Lung (tissue), 11 donors: ENCODE measurements at regions not wholly inside any gene's neighbourhood (a gene's known extent, or its start where the extent isn't known, plus 50 kb on each side); places are given as distances from the start of the nearest gene placed in this dataset.

Experiments
- ATAC-seq: fragments of 200-7000 bp; cut with Tn5 transposase; one replicate; pipeline ENCODE4 v1.9.1; 2020; ENCODE audit warnings: moderate number of reproducible peaks; ENCODE audit not compliant: insufficient read depth, low FRiP score
- DNase-seq, 3 donors: peaks; one replicate each; pipeline ENCODE4 v3.0.0-alpha.2; 2013 to 2017
- H3K27ac ChIP-seq, 2 donors: one replicate each; pipeline ENCODE4 v1.5.1; 2013; ENCODE audit warnings: mild to moderate bottlenecking in 2 of 2, moderate library complexity in 2 of 2, control low read depth in 1 of 2, inconsistent platforms in 1 of 2, low read depth in 1 of 2, low read length in 1 of 2
- H3K27me3 ChIP-seq, 3 donors: one replicate each; pipeline ENCODE4 v1.5.1; 2013; ENCODE audit warnings: low read length in 2 of 3; ENCODE audit not compliant: control insufficient read depth in 3 of 3, insufficient read depth in 3 of 3
- H3K36me3 ChIP-seq, 4 donors: one replicate each; pipeline ENCODE4 v1.5.1; 2013; ENCODE audit warnings: low read length in 4 of 4, mild to moderate bottlenecking in 1 of 4, moderate library complexity in 1 of 4; ENCODE audit not compliant: control insufficient read depth in 4 of 4, insufficient read depth in 4 of 4
- H3K4me1 ChIP-seq, 5 donors: one replicate each; pipeline ENCODE4 v1.5.1; 2013; ENCODE audit warnings: low read length in 5 of 5, mild to moderate bottlenecking in 2 of 5, moderate library complexity in 1 of 5; ENCODE audit not compliant: control insufficient read depth in 5 of 5, insufficient read depth in 5 of 5
- H3K4me3 ChIP-seq: one replicate; pipeline ENCODE4 v1.5.1; 2013; ENCODE audit warnings: mild to moderate bottlenecking, control low read depth, moderate library complexity
- H3K9ac ChIP-seq, 2 donors: one replicate each; pipeline ENCODE4 v1.5.1; 2013; ENCODE audit warnings: low read length in 2 of 2, control low read depth in 1 of 2; ENCODE audit not compliant: insufficient read depth in 1 of 2
- H3K9me3 ChIP-seq, 4 donors: one replicate each; pipeline ENCODE4 v1.5.1; 2013; ENCODE audit warnings: low read length in 3 of 4, mild to moderate bottlenecking in 1 of 4, moderate library complexity in 1 of 4; ENCODE audit not compliant: control insufficient read depth in 4 of 4, insufficient read depth in 3 of 4
- CTCF ChIP-seq: IDR thresholded peaks from 2 replicates; pipeline ENCODE4 v1.5.1; 2012; ENCODE audit warnings: mild to moderate bottlenecking; ENCODE audit errors: control extremely low read depth, extremely low read depth
- WGBS, 2 donors: extraction: QIAGEN DNeasy Blood & Tissue Kit; methylation state at CpG; one replicate each; pipeline ENCODE4 v1.1.7; 2013; 5-methylcytosine and 5-hydroxymethylcytosine counted together
- donor health status: control.
- donor health status: control.
- donor health status: Bipolar disorder and iron deficiency.
- donor health status: healthy.
- donor health status: DM: yes; HTN: yes; CAD: no.

DNA sequence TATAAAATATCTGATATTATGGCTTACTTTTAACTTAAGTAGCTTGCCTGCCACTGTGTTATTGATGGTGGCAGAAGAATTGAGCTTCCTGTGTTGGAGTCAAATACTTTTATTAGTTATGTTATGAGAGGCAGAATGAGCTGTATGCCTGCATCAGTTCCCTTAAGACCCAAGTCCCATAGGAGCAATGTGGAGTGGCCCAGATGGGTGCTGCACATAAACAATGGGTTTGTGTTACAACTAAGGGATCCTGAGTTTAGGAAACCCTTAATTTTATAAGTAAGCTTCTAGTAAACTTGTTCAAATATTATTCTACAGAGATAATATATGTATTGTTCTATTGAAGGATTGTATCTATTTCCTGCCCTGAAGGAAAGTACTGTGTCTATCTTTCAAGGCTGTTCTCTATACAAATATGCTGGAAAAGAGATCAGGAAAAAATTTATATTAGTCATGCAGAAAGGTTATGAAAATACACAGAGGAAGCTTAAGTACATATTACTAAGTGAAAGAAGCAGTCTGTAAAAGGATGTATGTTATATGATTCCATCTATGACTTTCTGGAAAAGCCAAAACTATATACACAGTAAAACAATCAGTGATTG lies 2018.0 kb upstream of the PCDH20 start:
- no peak overlapping the region for H3K4me3 ChIP-seq
- no peaks in the 10 kb centered on the region for H3K4me1 ChIP-seq
- DNase-seq, result no peak
- no peaks in the 10 kb centered on the region for H3K27me3 ChIP-seq
- peaks cover 0 to 3% (median 0%) of the 10 kb centered on the region in 4 donors for H3K9me3 ChIP-seq
- TF ChIP-seq CTCF, result no peak
- no peak for ATAC-seq
- no peak overlapping the region for H3K27ac ChIP-seq
- no peak overlapping the region for H3K9ac ChIP-seq
- no peaks in the 10 kb centered on the region for H3K36me3 ChIP-seq

DNA sequence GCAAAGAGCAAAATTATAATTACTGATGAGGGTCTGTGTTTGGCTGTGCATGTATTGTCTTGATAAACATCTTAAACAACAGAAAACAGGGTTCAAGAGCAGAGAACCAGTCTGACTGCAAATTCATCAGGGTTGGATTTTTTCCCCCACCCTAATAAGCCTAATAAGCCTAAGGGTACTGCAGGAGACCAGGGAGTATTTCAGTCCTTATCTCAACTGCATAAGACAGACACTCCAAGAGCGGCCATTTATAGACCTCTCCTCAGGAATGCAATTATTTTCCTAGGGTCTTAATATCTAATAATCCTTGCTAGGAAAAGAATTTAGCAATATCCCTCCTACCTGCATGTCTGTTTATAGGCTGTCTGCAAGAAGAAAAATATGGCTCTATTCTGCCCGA lies 2011.5 kb upstream of the PCDH20 start:
- no peaks in the 10 kb centered on the region for H3K36me3 ChIP-seq
- H3K27me3 ChIP-seq, result no peaks in the 10 kb centered on the region
- no peaks in the 10 kb centered on the region for H3K4me1 ChIP-seq
- 93 to 95% methylated on average over 2 of the region's 2 CpGs for WGBS, 2 donors
- TF ChIP-seq CTCF, result no peak
- DNase-seq (no peak), ATAC-seq (no peak)
- H3K9me3 ChIP-seq, result no peaks in the 10 kb centered on the region
- no peak overlapping the region for H3K27ac ChIP-seq
- H3K9ac ChIP-seq, result no peak overlapping the region
- H3K4me3 ChIP-seq, result no peak overlapping the region

DNA sequence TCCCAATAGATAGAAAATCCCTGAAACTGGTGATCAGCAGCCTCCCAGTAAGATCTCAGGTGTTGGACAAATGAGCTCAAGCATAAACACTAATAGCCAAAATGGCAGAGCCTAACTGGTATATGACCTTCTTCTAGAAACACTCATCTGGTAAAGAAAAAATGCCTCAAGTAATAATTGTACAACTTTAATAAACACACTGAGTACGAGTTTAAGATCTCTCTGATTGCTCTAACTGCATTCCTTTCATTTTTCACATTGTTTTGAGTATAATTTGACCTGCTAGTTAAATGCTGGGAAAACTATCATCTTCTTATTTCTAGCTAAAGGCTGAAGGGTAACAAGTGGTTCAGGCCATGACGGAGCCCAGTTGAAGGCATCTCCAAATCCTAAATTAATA lies 2009.5 kb upstream of the PCDH20 start:
- Histone ChIP-seq H3K27me3 (no peaks in the 10 kb centered on the region), H3K9ac (no peak overlapping the region), H3K27ac (no peak overlapping the region), H3K36me3 (no peaks in the 10 kb centered on the region), H3K4me1 (no peaks in the 10 kb centered on the region), H3K9me3 (no peaks in the 10 kb centered on the region), H3K4me3 (no peak overlapping the region)
- 47 to 61% methylated on average over 2 of the region's 2 CpGs for WGBS, 2 donors
- no peak for ATAC-seq
- DNase-seq, result no peak
- TF ChIP-seq CTCF, result no peak

DNA sequence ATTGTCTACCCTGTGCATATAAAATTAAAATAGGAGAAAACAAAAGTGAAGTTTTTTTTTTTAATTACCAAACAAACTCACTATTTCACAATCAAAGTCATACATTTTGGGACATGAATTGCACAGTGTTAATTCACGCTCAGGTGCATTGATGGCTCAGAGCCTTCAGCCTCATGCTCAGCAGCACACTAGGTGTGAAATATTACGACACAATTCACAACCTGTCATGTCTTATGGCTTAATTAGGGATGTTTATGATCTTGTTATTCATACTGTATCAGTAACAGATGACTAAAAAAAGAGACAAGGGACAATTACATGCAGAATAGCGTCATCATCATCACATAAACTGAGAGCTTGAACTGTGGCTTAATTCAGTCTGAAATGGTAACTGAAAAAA lies 2005.5 kb upstream of the PCDH20 start:
- Histone ChIP-seq H3K36me3 (no peaks in the 10 kb centered on the region), H3K27me3 (no peaks in the 10 kb centered on the region), H3K9ac (no peak overlapping the region), H3K27ac (no peak overlapping the region), H3K4me3 (no peak overlapping the region), H3K9me3 (no peaks in the 10 kb centered on the region), H3K4me1 (no peaks in the 10 kb centered on the region)
- no peak for TF ChIP-seq CTCF
- WGBS, 2 donors, result 60 to 76% methylated on average over 3 of the region's 3 CpGs
- no peak for ATAC-seq
- no peak for DNase-seq
